Right lobe of liver (tissue), 4 donors: ENCODE measurements at regions not wholly inside any gene's neighbourhood (a gene's known extent, or its start where the extent isn't known, plus 50 kb on each side); places are given as distances from the start of the nearest gene placed in this dataset.

Experiments
- POLR2A ChIP-seq: fragments of 450-650 bp; IDR thresholded peaks from one replicate; pipeline ENCODE4 v1.6.1; 2017; ENCODE audit warnings: antibody characterized with exemption, mild to moderate bottlenecking
- TF ChIP-seq, protein P1 (sequence below), 4 donors: fragments of 200-600 bp in 3 of 4; fragments of 450-650 bp in 1 of 4; IDR thresholded peaks; one replicate each; pipeline versions ENCODE4 v1.5.1 to v1.8.0; 2016 to 2022; ENCODE audit warnings: antibody characterized with exemption in 4 of 4, mild to moderate bottlenecking in 2 of 4
- donor health status: DM: no; HTN: no; CAD: no.
- donor health status: DM: no; HTN: no; CAD: no.
- donor health status: DM: no; HTN: yes; CAD: no.

DNA sequence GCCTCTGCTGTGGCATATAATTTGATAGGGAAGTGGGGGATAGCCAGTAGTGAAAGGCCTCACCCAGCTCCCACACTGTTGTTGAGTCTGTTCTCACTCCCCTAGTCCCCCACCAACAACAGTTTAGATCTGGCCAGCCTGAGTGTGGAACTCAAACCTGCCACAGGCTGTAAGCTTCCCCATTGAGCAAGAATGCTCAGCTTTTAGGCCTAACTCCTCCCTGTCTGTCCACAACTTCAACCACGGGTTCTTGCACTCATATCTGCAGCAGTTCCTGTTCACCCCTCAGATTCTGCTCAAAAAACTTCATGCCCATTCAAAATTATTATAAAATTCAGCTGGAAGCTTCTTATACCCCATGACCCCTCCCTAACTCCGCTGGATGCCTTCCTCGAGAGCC is 975.1 kb downstream of the NSUN3 start:
- TF ChIP-seq, protein P1, sequence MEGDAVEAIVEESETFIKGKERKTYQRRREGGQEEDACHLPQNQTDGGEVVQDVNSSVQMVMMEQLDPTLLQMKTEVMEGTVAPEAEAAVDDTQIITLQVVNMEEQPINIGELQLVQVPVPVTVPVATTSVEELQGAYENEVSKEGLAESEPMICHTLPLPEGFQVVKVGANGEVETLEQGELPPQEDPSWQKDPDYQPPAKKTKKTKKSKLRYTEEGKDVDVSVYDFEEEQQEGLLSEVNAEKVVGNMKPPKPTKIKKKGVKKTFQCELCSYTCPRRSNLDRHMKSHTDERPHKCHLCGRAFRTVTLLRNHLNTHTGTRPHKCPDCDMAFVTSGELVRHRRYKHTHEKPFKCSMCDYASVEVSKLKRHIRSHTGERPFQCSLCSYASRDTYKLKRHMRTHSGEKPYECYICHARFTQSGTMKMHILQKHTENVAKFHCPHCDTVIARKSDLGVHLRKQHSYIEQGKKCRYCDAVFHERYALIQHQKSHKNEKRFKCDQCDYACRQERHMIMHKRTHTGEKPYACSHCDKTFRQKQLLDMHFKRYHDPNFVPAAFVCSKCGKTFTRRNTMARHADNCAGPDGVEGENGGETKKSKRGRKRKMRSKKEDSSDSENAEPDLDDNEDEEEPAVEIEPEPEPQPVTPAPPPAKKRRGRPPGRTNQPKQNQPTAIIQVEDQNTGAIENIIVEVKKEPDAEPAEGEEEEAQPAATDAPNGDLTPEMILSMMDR (IDR thresholded peaks at IDR 0.05), result no peak
- no peak for TF ChIP-seq POLR2A
